Coronary artery (tissue), 2 donors: ENCODE measurements at regions not wholly inside any gene's neighbourhood (a gene's known extent, or its start where the extent isn't known, plus 50 kb on each side); places are given as distances from the start of the nearest gene placed in this dataset.

Experiments
- DNase-seq: peaks from one replicate; pipeline ENCODE4 v3.0.0-alpha.2; 2017; ENCODE audit warnings: low spot score
- H3K27ac ChIP-seq, 2 donors: fragments of 200-600 bp; sonication (generic); one replicate each; pipeline ENCODE4 v1.5.1; 2016 to 2019
- H3K4me3 ChIP-seq: fragments of 200-600 bp; sonication (generic); 2 replicates; pipeline ENCODE4 v1.5.1; 2016; ENCODE audit warnings: mild to moderate bottlenecking, moderate library complexity
- TF ChIP-seq, protein P1 (sequence below): fragments of 200-600 bp; sonication (generic); IDR thresholded peaks from one replicate; pipeline ENCODE4 v1.5.1; 2019; ENCODE audit warnings: antibody characterized with exemption

- DNase-seq, result no peak
- Histone ChIP-seq H3K4me3 (no peak overlapping the region), H3K27ac (no peak overlapping the region)
- TF ChIP-seq, protein P1, sequence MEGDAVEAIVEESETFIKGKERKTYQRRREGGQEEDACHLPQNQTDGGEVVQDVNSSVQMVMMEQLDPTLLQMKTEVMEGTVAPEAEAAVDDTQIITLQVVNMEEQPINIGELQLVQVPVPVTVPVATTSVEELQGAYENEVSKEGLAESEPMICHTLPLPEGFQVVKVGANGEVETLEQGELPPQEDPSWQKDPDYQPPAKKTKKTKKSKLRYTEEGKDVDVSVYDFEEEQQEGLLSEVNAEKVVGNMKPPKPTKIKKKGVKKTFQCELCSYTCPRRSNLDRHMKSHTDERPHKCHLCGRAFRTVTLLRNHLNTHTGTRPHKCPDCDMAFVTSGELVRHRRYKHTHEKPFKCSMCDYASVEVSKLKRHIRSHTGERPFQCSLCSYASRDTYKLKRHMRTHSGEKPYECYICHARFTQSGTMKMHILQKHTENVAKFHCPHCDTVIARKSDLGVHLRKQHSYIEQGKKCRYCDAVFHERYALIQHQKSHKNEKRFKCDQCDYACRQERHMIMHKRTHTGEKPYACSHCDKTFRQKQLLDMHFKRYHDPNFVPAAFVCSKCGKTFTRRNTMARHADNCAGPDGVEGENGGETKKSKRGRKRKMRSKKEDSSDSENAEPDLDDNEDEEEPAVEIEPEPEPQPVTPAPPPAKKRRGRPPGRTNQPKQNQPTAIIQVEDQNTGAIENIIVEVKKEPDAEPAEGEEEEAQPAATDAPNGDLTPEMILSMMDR, result no peak
These were observed 130.7 kb upstream of the SSTR4 start for GRCh38 chr20:22904386-22904785.

GRCh38 chr20:22904905-22905304 is 130.2 kb upstream of the SSTR4 start:
- TF ChIP-seq, protein P1, result no peak
- no peak overlapping the region for H3K27ac ChIP-seq
- no peak overlapping the region for H3K4me3 ChIP-seq
- no peak for DNase-seq

DNA sequence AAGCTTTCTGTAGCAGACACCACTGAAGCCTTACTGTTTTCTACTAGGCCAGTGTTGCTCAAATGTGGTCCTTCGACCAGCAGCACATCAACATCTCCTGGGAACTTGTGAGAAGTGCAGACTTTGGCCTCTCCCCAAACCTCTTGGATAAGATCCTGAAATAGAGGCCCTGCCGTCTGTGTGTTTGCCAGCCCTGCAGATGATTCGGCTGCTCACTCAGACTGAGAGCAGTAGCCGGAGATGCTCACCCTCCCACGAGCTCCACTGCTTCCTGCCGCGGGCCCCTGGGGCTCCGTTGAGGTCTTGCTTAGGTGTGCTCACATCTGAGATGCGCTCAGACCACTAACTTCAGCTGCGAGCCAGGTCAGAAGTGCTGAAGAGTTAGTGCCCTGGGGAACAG is 129.5 kb upstream of the SSTR4 start:
- no peak for DNase-seq
- TF ChIP-seq, protein P1, result no peak

GRCh38 chr20:22908437-22908836 is 126.7 kb upstream of the SSTR4 start:
- Histone ChIP-seq H3K27ac (no peak overlapping the region), H3K4me3 (no peak overlapping the region)
- no peak for DNase-seq
- TF ChIP-seq, protein P1, result no peak

More for the DNA sequence above, 129.5 kb upstream of the SSTR4 start:
- Histone ChIP-seq H3K27ac (no peak overlapping the region), H3K4me3 (no peak overlapping the region)

DNA sequence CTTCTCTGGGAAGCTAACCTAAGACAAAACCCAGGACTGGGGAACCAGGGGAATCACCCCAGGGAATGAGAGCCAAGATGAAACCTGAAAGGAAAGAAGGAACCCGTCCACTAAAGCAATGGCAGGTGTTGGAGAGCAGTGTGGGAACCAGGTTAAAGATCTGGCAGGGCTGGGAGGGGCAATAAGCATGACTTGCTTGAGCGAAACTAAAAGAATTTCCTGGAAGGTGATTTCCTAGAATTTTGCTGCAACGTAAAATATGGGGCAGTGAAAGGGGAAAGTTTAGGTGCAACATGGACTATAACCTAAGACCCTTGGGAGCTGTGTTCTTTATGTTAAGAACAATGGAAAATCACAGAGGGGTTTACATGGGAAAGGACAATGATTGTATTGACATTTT is 126.2 kb upstream of the SSTR4 start:
- TF ChIP-seq, protein P1, result no peak
- no peak for DNase-seq
- H3K4me3 ChIP-seq, result no peak overlapping the region
- H3K27ac ChIP-seq, result no peak overlapping the region

DNA sequence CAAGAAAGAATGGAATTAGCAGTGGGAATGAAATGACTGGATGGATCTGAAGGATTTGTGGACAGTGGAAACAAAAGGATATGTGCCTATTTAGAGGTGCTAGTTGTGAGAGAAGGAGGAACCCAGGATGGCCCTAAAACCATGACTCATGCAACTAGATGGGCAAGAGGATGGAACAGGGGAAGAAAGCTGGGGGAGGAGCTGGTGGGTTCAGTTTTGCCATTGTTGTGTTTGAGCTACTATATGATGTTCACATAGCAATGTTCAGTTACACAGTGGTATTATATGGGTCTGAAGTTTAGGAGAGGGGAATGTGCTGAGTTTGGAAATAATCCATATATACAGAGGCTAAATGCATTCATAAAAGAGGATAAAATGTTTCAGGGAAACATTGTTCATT is 125.7 kb upstream of the SSTR4 start:
- no peak overlapping the region for H3K4me3 ChIP-seq
- TF ChIP-seq, protein P1, result no peak
- DNase-seq, result no peak
- no peak overlapping the region for H3K27ac ChIP-seq

DNA sequence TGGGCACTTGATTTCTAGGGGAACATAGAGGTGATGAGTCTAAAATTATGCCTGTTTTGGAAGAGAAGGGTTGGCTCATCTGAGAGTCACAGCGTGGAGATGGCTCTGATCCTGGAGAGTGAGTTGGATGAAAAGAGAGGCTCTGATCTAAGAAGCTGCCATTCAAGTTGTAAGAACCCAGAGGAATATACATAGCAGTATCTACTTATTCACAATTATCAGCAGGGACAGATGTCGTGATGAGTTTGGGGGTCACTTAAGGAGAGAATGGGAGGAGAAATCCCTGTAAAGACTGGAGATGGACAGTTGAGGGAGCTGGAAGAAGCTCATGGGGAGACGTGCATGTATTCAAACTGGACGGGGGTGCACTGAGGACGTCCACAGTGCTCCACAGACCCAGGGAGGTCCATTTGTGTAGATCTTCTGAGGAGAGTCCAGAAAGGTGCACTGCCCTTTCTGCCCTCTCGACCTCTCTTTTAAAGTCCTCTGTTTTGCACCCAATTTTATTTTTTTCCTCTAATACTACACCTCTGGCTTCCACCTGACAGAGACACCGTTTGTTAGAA is 124.7 kb upstream of the SSTR4 start:
- H3K4me3 ChIP-seq, result no peak overlapping the region
- H3K27ac ChIP-seq, result no peak overlapping the region
- DNase-seq, result no peak
- TF ChIP-seq, protein P1, result no peak
